Astrocyte of the hippocampus (primary cell): ENCODE measurements at regions not wholly inside any gene's neighbourhood (a gene's known extent, or its start where the extent isn't known, plus 50 kb on each side); places are given as distances from the start of the nearest gene placed in this dataset.

Experiments used
- DNase-seq: peaks from one replicate; pipeline ENCODE4 v3.0.0; 2011; ENCODE audit warnings: low read depth, low spot score

DNA sequence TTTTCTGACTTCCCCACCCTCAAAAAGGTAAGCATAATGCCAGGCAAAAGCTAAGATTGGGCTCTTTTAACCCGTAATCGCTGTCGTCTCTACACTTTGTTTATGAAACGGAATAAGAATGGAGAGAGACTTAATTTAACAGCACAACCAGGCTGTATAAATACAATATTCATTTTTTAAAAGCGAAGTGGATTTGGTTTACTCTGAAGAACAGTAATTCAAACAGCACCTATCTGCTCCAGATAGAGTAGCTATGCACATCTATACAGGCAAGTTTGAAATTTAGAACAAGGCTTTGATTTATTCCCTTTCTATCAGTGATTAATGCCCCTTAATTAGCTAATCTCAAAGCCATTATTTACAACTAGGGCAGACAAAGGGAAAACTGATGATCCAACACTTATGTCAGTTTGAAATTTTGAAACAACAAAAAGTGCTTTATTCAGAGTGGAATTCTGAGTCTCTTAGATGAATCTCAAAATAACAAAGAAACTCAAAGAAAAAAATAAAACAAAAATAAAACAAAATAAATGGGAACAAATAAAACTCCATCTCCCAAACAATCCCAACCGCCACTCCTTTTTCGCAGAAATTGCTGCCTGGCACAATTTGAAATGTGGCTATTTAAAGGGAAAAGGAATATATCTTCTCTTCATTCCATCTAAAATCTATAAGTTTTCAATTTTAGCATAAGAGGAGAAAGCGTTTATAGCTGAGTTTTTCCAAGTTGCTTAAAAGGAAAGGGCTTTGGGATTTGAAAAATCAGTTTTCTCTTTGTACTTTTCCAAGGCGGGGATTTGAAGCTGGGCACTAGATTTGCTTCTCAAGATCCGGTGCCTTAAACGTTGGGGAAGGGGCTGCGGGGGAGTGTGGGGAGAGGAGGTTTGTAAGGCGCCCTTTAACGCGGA, 298.6 kb downstream of the PARP8 start:
- no peak for DNase-seq

DNA sequence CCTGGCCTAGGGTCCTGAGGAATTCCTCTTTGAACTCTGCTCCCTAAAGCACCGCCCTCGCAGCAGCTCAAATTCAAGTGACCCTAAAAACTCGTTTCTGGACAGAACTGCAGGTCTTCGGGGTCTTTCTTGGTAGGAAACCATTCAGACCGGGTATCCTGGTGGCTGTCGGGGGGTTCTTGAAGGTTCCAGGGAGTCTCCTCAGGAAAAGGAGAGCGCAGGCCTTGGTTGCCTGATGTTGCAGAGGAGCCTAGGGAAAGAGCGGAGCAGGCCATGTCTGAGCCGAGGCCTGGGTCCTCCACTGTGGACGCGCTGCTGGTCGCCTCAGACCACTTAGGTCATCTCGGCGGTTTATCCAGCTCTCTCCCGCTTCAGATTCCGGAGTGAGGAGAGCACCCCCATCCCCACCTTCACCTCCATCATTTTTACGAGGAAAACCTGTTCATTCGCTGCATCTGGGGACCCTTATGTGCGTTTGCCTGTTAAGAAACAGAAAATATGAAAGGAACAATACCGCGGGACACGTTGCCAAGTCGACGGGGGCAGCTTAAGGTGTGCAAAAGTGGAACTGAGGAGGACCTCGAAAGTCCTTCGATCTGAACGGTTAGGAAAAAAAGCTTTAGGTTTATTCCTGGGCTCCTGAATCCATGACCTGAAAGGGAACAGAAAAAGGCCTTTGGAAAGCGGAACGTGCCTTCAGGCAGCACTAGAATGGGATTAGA, 299.4 kb downstream of the PARP8 start:
- no peak for DNase-seq

DNA sequence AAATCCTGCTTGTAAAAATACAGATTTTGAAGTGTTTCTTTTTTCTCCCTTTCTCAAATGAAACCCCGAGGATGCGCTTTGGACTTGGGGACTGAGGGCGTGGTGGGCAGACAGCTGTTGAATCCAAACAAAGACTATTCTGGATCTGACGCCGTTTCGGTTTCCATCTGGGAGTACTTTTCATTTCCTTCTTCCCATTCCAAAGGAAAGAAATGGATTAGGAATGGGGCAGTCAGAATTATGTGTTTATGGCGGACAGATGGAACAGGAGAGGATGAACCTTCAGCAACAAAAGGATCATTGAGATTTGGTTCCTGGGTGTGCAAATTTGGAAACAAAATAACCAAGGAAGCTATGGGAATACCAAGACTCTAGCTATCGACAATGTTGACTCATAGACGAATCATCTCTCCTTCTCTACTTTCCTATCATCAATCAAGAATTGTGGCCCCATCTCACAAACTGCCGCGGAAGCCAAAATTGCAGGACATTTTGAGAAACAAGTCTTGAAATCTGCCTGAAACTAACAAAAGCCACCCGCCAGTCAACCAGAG, 300.6 kb downstream of the PARP8 start:
- DNase-seq: no peak

DNA sequence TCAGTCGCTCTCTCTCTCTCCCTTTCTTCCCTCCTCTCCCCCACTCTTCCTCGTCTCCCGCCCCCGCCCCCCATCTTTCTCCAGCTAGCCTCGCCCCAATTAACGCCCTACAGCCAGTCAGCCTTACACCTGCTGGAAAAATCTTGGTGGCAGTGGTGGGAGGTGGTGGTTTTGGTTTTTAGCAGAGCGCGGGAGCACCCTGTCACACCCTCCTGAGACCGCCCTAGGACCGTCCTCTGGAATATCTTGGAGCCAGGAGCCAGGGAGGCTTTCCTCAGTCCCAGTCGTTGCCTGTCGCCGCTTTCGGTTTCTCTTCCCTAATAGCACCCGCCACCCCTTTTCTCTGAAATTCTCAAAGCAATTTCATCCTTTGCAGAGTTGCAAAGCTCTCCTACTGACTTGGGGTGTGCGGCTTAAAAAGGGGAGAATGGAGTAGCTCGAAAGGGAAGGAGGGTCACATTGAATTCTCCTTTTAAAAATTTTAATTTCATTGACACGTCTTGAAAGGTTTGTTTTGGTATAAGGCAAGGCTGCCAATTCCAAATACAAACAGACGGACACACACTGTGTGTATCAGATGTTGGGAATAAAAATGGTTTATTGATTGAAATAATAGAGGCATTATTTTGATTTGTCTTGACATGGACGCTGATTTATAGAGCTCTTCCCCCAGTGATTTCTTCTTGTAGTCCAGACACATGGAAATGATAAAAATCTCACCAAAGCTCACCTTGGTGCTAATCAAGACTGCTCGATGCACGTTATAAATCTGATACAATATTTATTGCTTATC, 301.3 kb downstream of the PARP8 start:
- DNase-seq: no peak

DNA sequence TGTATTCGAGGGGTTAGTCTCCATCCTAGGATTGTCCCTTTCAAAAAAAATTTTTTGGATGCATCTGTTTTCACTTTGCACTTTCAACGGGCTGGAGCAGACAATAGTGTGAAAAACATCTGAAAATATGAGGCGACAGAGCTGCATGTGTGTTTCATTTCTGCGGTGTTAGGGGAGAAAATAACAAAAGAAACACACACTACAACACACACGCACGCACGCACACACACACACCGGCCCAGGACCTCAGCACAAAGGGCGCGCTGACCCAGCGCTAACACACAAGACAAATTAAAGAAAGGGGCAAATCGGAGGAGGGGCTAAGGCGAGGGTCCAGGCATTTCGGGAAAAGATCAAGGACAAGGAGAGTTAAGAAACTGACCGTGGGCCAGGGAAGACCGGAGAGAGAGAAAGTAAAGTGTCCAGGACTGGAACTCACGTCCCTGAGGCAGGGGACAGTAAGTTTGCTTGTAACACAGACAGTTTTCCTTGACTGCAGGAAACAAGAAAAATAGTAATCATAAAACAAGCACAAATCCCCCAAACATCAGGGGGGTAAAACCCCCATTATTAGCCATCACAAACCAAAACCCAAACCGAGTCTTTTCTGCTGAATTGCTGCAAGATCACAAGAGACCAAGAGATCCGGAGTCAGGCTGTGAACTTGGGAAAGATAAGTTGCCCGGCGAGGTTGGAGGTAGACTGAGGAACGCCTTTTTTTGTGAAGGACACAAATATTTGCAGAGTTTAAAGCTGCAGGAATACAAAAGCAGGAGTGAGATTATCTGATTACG, 302.1 kb downstream of the PARP8 start:
- DNase-seq: no peak

DNA sequence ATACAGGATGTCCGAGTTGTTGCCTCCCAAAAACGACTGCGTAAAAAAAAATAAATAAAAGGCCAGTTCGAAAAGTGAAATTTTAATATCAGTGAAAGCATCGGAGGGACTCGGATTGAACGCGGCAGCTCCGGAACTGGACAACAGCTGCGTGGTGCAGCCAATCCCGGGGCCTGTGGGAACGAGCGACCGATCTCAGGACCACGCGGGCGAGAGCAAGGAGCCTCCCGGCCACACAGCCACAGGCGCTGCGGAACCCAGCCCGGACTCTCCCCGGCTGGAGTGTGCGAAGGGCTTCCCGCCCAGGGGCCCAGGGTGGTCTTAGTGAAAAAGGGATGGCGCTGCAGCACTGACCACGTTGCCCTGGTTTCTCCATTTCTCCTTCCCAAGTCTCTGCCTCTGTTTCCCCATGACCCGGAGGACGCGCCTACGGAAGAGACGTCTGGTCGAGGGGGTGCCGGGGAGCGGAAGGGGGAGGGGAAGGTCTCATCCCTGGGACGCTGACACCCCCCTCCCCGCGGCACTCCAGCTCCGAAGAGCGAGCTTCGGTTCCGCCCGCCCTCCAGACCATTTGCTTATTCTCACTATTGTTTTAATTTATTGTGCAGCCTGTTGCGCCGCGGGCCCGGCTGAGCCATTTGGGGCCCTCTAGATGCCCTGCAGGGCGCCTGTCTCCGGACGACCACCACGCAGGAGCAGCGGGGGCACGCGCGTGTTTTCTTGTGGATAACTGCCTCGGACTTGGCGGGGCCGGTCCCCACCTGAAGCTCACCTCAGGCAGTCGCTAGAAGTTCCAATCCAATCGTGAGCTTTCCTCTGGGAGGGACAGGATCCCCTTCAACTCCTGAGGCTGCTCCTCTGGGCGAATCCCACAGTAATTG, 303.0 kb downstream of the PARP8 start:
- no peak for DNase-seq

DNA sequence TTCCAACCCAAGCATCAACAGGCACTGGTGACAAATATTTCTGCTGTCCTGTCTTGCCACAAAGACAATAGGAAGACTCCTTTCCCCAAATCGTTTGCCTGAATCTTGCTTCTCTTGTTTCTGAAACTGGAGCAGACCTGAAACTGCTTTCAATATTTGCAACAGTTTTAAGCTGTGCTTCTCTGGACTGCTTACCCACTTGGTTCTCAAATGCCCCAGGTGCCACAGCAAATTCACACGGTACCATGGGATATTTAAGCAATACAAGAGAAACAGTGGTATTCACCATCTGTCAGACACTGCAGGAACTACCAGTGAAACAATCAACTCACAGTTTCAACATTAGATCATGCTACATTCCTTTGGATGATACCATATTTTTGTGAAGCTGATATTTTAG, 309.4 kb downstream of the PARP8 start:
- no peak for DNase-seq

DNA sequence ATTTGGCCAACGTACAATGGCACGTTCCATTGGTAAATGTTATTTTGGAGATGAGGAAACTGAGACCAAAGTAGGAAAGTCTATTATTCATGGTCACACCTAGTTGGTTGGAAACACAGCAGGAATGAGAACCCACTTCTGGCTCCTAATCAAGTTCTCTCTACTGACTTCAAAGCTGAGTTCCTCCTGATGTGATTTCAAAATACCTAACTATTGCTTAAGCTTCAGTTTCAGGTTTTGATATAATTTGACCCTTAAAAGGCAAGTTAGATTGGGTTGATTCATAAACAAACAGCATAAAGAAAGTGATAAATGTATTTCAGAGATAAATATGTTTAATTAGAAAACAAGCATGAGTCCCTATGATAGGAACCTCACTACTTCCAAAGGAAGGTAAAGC, 312.5 kb downstream of the PARP8 start:
- DNase-seq: no peak

DNA sequence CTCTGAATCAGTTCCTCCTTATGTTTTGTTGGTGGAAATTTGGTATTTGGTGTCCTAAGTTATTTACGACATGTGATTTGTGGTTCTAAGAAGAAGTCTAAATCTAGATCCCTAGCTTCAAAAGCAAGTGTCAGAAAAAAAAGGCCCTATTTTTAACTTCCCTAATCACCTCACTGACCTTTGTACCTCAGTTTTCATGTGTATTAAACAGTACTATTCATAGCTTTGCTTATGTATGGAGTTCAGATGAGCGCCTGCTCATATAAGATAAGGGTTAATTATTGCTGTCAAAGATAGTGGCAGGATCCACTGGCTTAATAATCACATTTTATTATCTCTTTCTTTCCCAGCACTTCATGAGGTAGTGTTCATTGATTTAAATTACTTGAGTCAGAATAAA, 318.2 kb downstream of the PARP8 start:
- no peak for DNase-seq

DNA sequence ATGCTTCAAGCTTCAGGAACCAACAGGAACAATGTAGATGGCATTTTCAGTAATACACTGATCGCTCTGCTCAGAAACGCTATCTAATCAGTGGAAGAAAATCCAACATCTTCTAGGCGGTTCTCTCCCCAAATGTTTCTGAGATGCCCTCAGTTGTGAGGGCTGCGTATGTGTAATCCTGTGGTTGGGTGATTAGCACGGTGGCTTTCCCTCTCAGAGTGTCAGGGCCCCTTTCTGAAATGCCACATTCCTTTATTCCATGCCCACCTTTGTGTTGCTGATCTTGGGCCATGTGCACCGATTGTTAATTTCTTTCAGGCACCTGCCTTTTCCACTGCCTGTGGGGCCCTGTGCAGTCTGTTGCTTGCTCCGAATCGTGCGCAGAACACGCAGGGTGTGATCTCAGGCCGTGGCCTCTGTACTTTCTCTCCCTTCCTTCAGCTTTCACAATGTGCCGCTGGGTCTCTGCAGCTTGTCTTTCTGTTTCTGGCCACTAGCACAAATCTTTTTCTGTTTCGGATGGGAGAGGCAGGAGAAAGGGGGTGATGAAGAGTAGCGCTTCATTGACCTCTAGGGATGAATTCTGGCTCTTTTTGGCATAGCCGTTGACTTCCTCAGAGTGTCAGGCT, 324.0 kb downstream of the PARP8 start:
- DNase-seq: no peak

DNA sequence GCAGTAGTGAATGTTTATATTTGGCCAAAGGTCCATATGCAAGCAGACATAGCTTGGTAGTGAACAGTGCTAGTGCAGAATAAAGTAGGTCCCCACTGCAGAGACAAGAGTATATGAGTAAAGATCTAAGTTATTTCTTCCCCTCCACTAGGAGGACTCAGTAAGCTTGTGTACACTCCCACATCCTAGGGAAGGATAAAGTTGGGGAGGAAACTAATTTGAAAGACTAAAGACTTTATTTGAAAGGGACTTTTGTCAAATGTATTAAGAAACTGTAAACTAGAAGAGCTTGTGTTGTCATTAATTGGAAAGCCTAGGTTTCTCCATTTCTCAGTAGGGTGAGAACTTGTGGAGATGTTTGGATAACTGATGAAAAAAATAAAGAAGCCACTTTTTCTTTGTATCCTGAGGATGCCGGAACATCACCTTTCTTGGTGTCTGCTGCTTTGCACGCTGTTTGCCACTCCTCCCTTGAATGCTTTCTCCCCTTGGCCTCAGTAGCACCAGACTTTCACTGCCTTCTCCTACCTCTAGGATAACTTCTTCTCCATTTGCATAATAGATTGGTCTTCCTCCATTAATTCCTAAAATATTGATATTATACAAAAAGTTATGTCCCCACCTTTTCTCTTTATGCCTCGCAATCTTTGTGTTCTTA, 329.0 kb downstream of the PARP8 start:
- DNase-seq: no peak

DNA sequence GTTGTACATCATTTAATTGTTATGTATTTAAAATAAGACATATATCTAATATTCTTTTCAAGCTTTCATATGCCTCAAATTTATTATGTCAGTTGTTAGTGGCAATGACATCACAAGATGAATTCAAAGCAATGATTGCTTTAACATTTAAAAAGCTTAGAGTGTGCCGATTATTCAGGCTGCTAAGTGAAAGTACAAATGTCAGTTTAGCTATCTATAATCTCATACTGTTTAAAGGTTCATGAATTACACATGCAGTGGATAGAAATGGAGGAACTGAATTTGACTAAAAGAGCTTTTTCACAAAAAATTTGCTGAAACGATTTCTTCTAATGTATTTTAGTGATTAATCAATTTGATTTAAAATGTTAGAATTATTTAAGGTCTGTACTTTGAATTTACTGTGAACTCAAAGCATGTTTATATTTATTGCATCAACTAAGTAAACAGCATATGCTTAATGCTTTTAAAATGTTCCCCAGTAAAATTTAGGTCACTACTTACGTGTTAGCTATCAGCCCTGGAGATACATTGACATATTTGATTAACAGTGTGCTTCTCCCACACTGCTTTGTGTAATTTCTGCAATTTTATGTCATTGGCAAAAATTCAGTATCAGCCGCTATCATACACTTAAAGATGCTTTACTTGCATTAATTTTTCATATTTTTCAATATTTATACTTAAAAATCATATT, 334.9 kb downstream of the PARP8 start:
- DNase-seq: no peak

DNA sequence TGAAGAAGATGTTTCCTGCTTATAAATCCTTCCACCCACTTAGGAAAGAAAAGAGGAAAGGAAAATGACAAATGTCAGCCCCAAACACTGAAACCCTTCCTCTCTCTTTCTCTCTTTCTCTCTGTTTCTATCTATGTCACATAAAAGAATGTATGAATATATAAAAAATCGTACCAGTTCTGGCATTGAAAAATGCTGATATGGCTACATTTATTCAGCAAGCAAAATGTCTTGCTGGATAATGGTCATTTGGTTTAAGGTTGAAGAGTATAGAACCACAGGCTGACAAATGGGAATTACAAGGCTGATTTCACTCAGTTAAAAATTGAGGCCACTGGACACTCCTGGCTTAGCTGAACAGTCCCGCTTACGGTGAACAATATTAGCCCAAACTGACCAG, 335.9 kb downstream of the PARP8 start:
- no peak for DNase-seq

DNA sequence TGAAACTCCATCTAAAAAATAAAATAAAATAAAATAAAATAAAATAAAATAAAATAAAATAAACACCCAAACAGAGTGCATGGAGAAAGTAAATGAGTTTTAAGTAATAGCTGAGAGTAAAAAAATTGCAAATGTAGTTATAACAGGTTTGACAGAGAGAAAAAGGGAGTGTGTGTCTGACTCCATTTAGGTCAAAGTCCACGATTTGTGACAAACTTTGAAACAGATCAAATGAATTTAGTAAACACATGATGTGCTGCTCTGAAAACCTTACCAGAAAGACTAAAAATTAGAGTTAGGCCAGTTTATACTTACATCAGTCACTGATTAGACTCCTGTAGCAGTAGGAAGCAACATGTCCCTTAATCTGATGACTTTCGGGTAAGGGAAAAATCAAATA, 346.6 kb downstream of the PARP8 start:
- DNase-seq: no peak

DNA sequence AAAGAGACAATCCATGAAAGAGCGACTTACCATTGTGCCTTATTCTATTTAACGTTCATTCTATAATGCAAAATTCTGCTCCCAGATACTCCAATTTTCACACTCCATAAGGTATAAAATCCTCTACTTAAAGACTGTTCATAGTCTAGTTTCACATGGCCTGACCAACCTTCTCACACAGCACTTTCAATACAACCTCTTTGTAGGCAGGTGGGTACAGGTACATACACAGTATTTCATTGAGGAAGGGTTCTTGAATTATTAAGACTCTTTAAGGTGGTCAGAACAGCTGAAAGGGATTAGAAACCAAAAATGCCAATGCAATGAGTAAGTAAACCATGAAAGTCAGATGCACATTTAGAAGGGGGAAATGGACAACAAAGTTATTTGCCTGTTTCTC, 352.0 kb downstream of the PARP8 start:
- DNase-seq: no peak

DNA sequence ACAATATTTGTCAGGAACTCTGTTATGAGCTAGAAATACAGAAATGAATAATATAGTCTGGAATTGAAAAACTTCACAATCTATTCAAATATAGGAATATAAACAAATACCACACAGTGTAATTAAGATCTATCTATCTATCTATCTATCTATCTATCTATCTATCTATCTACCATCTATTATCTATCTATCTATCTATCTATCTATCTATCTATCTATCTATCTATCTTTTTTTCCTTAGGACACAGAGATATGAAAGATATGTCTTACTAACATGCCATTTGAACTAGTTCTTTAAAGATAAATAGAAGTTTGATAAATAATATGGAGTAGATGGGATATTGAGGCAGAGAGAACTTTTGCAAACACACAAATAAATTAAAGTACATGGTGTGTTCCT, 357.8 kb downstream of the PARP8 start:
- no peak for DNase-seq

DNA sequence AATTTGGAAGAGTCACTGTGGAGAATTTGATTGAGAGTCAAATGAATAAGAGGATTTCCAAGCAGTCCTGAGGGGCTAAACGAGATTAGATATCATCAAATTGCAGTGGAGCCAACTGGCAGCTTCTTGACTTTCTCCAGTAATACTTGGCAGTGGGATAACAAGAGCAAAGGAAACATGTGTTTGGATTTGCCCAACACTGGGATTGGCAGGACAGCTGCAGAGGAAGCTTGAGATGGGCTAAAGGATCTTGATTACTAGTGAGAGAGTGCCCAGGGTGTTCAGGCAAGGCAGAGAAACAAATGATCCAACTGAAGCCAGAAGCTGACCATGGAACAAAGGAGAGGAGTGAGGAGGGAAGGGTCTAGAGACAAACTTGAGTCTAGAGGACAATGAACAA, 356.0 kb upstream of the ISL1 start:
- no peak for DNase-seq

DNA sequence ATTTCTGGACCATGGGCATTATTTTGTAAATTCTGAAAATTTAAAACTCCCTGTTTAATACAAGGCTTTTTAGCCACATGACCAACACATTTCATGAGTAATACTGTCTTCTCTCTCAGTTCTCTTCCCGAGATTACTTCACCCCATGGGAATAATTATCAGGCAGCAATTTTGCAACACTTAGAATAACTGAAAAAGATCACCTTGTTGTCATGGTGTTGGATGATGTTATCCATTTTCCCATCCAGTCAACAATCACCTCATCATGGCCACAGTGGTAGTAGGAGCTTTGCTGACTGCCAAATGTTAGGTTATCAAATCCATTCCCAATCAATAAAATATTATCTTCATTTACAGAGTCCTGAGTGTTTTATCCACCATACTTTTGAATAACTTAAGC, 354.9 kb upstream of the ISL1 start:
- DNase-seq: no peak

DNA sequence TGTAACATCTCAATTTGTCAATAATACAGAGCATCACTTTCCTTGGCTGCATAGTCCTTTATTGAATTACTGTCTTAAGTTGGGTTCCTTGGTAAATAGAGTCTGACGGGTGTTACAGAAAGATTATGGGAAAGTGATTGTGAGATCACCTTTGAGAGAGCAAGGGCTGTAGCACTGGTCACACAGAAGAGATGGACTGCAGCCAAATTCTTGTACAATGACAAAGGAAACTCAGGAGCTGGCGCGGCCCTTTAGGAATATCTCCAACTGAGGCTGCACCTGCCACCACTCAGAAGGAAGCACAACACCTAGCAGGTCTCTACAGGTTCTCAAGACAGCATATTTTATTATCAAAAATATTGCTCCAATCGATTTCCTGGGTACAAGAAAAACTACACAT, 350.0 kb upstream of the ISL1 start:
- DNase-seq: no peak
